ENCODE measurements at regions not wholly inside any gene's neighbourhood (a gene's known extent, or its start where the extent isn't known, plus 50 kb on each side); places are given as distances from the start of the nearest gene placed in this dataset.

DNA sequence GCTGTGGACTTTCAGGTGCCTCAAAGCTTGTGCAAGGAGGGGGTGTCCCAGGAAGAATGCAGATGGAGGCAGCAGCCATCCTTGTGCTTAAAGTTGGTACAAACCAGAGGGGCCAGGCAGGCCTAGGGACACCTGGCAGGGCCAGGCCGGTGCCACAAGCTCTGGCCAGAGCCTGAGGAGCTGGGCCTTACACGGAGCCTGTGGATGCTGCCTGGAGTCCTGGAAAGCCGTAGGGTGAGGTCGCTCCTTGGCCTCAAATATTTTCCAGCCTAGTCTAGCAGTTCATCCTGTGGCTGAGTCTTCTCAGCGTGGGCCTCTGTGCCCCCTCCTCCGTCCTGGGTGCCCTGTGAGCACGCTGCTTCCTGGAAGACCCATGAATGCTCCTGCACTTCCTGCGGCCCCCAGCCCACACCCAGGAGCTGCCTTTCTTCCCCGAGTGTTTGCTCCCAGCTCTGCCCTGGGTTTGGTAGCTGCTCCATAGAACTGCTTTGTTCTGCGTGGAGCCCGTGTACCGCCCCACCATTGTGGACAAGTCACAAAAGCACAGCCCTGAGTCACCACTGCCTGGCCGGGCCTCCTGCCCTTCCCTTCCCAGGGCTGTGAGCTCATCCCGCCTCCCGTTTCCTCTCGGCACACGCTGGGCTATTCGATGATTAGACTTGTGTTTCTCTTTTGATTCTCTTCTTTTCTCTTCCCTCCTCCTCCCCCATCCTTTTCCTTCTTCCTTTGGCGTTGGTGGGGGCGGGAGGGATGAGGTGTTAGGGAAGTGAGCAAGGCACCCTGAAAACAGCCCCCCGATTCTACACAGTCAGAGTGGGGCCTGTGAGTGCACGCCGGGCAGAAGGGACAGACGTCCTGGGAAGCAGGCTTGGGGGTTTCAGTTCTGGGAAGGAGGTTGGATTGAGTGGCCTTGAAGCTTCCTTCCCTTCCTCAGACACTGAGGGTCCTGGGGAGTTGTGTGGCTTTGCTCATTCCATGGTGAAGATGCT, 73.2 kb upstream of the SHH start:
- TF ChIP-seq, protein P1, sequence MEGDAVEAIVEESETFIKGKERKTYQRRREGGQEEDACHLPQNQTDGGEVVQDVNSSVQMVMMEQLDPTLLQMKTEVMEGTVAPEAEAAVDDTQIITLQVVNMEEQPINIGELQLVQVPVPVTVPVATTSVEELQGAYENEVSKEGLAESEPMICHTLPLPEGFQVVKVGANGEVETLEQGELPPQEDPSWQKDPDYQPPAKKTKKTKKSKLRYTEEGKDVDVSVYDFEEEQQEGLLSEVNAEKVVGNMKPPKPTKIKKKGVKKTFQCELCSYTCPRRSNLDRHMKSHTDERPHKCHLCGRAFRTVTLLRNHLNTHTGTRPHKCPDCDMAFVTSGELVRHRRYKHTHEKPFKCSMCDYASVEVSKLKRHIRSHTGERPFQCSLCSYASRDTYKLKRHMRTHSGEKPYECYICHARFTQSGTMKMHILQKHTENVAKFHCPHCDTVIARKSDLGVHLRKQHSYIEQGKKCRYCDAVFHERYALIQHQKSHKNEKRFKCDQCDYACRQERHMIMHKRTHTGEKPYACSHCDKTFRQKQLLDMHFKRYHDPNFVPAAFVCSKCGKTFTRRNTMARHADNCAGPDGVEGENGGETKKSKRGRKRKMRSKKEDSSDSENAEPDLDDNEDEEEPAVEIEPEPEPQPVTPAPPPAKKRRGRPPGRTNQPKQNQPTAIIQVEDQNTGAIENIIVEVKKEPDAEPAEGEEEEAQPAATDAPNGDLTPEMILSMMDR (conservative IDR thresholded peaks at IDR 0.05) = no peak
- TF ChIP-seq ZFX (IDR thresholded peaks at IDR 0.05) = no peak

All from C4-2B (cell line).